ENCODE measurements at regions not wholly inside any gene's neighbourhood (a gene's known extent, or its start where the extent isn't known, plus 50 kb on each side); places are given as distances from the start of the nearest gene placed in this dataset.

GRCh38 chr6:166776571-166776970 lies 149.5 kb upstream of the RPS6KA2 start:
- no peak for DNase-seq (ENCODE audit: extremely low read depth, low read depth, low spot score)

- DNase-seq (ENCODE audit: extremely low read depth, low read depth, low spot score): no peak
Observed at GRCh38 chr6:166775923-166776220, 148.8 kb upstream of the RPS6KA2 start.

GRCh38 chr6:166775180-166775922 lies 148.3 kb upstream of the RPS6KA2 start:
- peak; percentile 27 for DNase-seq (ENCODE audit: extremely low read depth, low read depth, low spot score)

GRCh38 chr6:166774770-166775169 lies 147.7 kb upstream of the RPS6KA2 start:
- no peak for DNase-seq (ENCODE audit: extremely low read depth, low read depth, low spot score)

GRCh38 chr6:166774292-166774691 lies 147.2 kb upstream of the RPS6KA2 start:
- no peak for DNase-seq (ENCODE audit: extremely low read depth, low read depth, low spot score)

- DNase-seq (ENCODE audit: extremely low read depth, low read depth, low spot score): no peak
Observed at GRCh38 chr6:166772518-166772917, 145.5 kb upstream of the RPS6KA2 start.

- DNase-seq (ENCODE audit: extremely low read depth, low read depth, low spot score): no peak
Observed at GRCh38 chr6:166771701-166772100, 144.7 kb upstream of the RPS6KA2 start.

- no peak for DNase-seq (ENCODE audit: extremely low read depth, low read depth, low spot score)
Observed at GRCh38 chr6:166770216-166771116, 143.4 kb upstream of the RPS6KA2 start.

GRCh38 chr6:166769648-166770047 lies 142.6 kb upstream of the RPS6KA2 start:
- no peak for DNase-seq (ENCODE audit: extremely low read depth, low read depth, low spot score)

- DNase-seq (ENCODE audit: extremely low read depth, low read depth, low spot score): no peak
Observed at GRCh38 chr6:166768761-166769160, 141.7 kb upstream of the RPS6KA2 start.

- no peak for DNase-seq (ENCODE audit: extremely low read depth, low read depth, low spot score)
Observed at GRCh38 chr6:166767230-166767629, 140.2 kb upstream of the RPS6KA2 start.

- DNase-seq (ENCODE audit: extremely low read depth, low read depth, low spot score): no peak
Observed at GRCh38 chr6:166766769-166767168, 139.7 kb upstream of the RPS6KA2 start.

- no peak for DNase-seq (ENCODE audit: extremely low read depth, low read depth, low spot score)
Observed at GRCh38 chr6:166765234-166765541, 138.1 kb upstream of the RPS6KA2 start.

GRCh38 chr6:166764473-166765233 lies 137.6 kb upstream of the RPS6KA2 start:
- DNase-seq (ENCODE audit: extremely low read depth, low read depth, low spot score): no peak

GRCh38 chr6:166763606-166764472 lies 136.8 kb upstream of the RPS6KA2 start:
- DNase-seq (ENCODE audit: extremely low read depth, low read depth, low spot score): no peak

- no peak for DNase-seq (ENCODE audit: extremely low read depth, low read depth, low spot score)
Observed at GRCh38 chr6:166761801-166762200, 134.8 kb upstream of the RPS6KA2 start.

GRCh38 chr6:166760288-166760687 lies 133.2 kb upstream of the RPS6KA2 start:
- no peak for DNase-seq (ENCODE audit: extremely low read depth, low read depth, low spot score)

GRCh38 chr6:166758136-166758704 lies 131.2 kb upstream of the RPS6KA2 start:
- no peak for DNase-seq (ENCODE audit: extremely low read depth, low read depth, low spot score)

- DNase-seq (ENCODE audit: extremely low read depth, low read depth, low spot score): no peak
Observed at GRCh38 chr6:166757232-166758135, 130.4 kb upstream of the RPS6KA2 start.
